ENCODE measurements at regions not wholly inside any gene's neighbourhood (a gene's known extent, or its start where the extent isn't known, plus 50 kb on each side); places are given as distances from the start of the nearest gene placed in this dataset.

DNA sequence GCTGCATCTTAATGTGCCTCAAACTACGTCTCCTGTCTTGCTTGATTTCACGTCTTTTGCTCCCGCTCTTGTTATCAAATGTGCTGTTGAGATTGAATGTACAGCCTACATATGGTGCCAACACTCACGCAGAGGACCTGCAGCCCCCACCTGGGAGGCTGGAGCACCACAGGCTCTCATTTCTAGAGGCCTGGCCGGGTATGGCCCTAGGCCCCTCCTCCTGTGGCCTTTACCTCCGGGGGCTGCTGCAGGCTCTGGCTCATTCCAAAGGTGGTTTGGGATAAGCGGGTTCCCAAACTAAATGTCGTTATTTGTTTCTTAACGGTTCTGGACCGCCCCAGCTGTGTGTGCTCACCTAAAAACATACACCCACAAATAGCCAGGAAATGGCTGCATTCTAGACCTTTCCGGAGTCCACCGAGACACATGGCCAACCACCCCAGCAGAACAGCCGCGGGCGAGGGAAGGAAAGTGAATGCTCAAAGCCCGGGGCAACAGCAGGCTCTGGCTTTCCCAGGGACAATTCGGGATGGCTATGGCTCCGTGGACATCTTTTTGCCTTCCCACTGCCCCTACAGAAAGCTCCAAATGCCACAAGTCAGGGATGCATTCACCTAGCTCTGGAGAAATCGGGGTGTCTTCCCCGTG is 105.9 kb downstream of the ENGASE start:
- dilution Hi-C loops (cut with MboI; ENCODE audit: extremely low pct_ligation_motif_present, low sequenced_read_pairs) (no loop called here), intact Hi-C loops (cut with micrococcal nuclease) (no loop called here)
- H3K4me1 ChIP-seq (ENCODE audit: control insufficient read depth, extremely low read depth, insufficient read depth, low read length) = no peaks in the 10 kb centered on the region
- ChIA-PET CTCF (interaction anchor here (1.4 kb wide), 1 partner anchor 211 kb away, joined by 4 read pairs; no protein-coding TSS in a partner anchor), POLR2A (no interaction called here)
- H3K9ac ChIP-seq (replicated peaks; ENCODE audit: extremely low read depth, insufficient read depth, low read length) = no peak overlapping the region
- no peaks in the 10 kb centered on the region for H3K79me2 ChIP-seq (ENCODE audit: control insufficient read depth, insufficient read depth, low read length)
- H3K36me3 ChIP-seq (ENCODE audit: control insufficient read depth in 2 of 2, extremely low read depth in 1 of 2, insufficient read depth in 2 of 2, low read length in 2 of 2) = no peaks in the 10 kb centered on the region
- no peak overlapping the region for H3K27ac ChIP-seq (ENCODE audit: insufficient read depth, low read depth, low read length)
- TF ChIP-seq, protein P1, sequence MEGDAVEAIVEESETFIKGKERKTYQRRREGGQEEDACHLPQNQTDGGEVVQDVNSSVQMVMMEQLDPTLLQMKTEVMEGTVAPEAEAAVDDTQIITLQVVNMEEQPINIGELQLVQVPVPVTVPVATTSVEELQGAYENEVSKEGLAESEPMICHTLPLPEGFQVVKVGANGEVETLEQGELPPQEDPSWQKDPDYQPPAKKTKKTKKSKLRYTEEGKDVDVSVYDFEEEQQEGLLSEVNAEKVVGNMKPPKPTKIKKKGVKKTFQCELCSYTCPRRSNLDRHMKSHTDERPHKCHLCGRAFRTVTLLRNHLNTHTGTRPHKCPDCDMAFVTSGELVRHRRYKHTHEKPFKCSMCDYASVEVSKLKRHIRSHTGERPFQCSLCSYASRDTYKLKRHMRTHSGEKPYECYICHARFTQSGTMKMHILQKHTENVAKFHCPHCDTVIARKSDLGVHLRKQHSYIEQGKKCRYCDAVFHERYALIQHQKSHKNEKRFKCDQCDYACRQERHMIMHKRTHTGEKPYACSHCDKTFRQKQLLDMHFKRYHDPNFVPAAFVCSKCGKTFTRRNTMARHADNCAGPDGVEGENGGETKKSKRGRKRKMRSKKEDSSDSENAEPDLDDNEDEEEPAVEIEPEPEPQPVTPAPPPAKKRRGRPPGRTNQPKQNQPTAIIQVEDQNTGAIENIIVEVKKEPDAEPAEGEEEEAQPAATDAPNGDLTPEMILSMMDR (IDR thresholded peaks at IDR 0.05; ENCODE audit: extremely low read depth in 1 of 2, insufficient read depth in 1 of 2, low read depth in 1 of 2, low read length in 2 of 2) = no peak
- TF ChIP-seq POLR2A (IDR thresholded peaks at IDR 0.05; ENCODE audit: low read depth, low read length) (no peak), JUN (IDR thresholded peaks at IDR 0.05; ENCODE audit: borderline replicate concordance, insufficient read depth, insufficient read length, low read depth) (no peak), POLR2AphosphoS5 (IDR thresholded peaks at IDR 0.05; ENCODE audit: insufficient read depth, low read depth, low read length) (no peak), GATA2 (IDR thresholded peaks at IDR 0.05; ENCODE audit: insufficient read depth, insufficient read length, low read depth, low read length) (no peak)
- no peak for DNase-seq (ENCODE audit: low read depth, low spot score)
- no peak overlapping the region for H3K4me2 ChIP-seq (ENCODE audit: insufficient read depth, low read length)
- H3K27me3 ChIP-seq (ENCODE audit: control insufficient read depth in 2 of 2, insufficient read depth in 2 of 2, low read length in 2 of 2) = peaks cover 19 to 20% of the 10 kb centered on the region in 2 experiments
- H2AFZ ChIP-seq (ENCODE audit: low read depth, low read length) = no peak overlapping the region
- H4K20me1 ChIP-seq (replicated peaks; ENCODE audit: control insufficient read depth, extremely low read depth, insufficient read depth, low read length) = no peaks in the 10 kb centered on the region
- BruUV-seq (replicated peaks) = no TSS peak
- no peak overlapping the region for H3K4me3 ChIP-seq (replicated peaks in 1 of 3; ENCODE audit: insufficient read depth in 1 of 3, low read depth in 1 of 3, low read length in 3 of 3)
- no peaks in the 10 kb centered on the region for H3K9me1 ChIP-seq (replicated peaks; ENCODE audit: control insufficient read depth, extremely low read depth, insufficient read depth, low read length)
- FAIRE-seq = no peak
- no peaks in the 10 kb centered on the region for H3K9me3 ChIP-seq (replicated peaks; ENCODE audit: control insufficient read depth, insufficient read depth, low read length)

DNA sequence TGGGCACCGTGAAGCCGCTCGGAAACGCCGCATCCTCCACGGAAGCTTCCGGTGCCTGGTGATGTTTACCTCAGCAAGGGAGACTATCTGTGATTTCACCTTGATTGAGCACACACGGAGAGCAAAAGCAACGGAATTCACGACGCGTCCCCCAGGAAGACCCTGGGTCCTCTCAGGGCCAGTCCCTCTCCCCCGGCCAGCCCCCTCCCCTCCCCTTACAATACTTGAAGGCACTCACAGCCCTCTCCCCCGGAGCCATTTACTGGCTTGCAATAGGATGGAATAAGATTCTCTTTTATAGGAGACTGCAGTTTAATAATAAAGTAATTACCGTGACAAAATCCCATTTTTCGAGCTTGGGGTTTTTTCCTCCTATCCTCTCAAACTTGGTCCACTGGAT is 104.7 kb downstream of the ENGASE start:
- Histone ChIP-seq H3K9ac (replicated peaks; ENCODE audit: extremely low read depth, insufficient read depth, low read length) (no peak overlapping the region), H3K4me1 (ENCODE audit: control insufficient read depth, extremely low read depth, insufficient read depth, low read length) (no peaks in the 10 kb centered on the region), H3K79me2 (ENCODE audit: control insufficient read depth, insufficient read depth, low read length) (no peaks in the 10 kb centered on the region), H3K27ac (ENCODE audit: insufficient read depth, low read depth, low read length) (no peak overlapping the region), H4K20me1 (replicated peaks; ENCODE audit: control insufficient read depth, extremely low read depth, insufficient read depth, low read length) (no peaks in the 10 kb centered on the region), H3K36me3 (ENCODE audit: control insufficient read depth in 2 of 2, extremely low read depth in 1 of 2, insufficient read depth in 2 of 2, low read length in 2 of 2) (no peaks in the 10 kb centered on the region), H3K9me1 (replicated peaks; ENCODE audit: control insufficient read depth, extremely low read depth, insufficient read depth, low read length) (no peaks in the 10 kb centered on the region), H3K4me3 (replicated peaks in 1 of 3; ENCODE audit: insufficient read depth in 1 of 3, low read depth in 1 of 3, low read length in 3 of 3) (no peak overlapping the region), H3K9me3 (replicated peaks; ENCODE audit: control insufficient read depth, insufficient read depth, low read length) (no peaks in the 10 kb centered on the region), H2AFZ (ENCODE audit: low read depth, low read length) (no peak overlapping the region), H3K27me3 (ENCODE audit: control insufficient read depth in 2 of 2, insufficient read depth in 2 of 2, low read length in 2 of 2) (peaks cover 8 to 14% of the 10 kb centered on the region in 2 experiments), H3K4me2 (ENCODE audit: insufficient read depth, low read length) (no peak overlapping the region)
- ChIA-PET POLR2A (no interaction called here), CTCF (interaction anchor here (0.7 kb wide), 1 partner anchor 214 kb away, joined by 4 read pairs; no protein-coding TSS in a partner anchor)
- TF ChIP-seq EZH2 (IDR thresholded peaks at IDR 0.05; ENCODE audit: borderline replicate concordance, low read depth, low read length, severe bottlenecking) = no peak
- no peak for TF ChIP-seq GATA2 (IDR thresholded peaks at IDR 0.05; ENCODE audit: insufficient read depth, insufficient read length, low read depth, low read length)
- no peak for FAIRE-seq
- no peak for DNase-seq (ENCODE audit: low read depth, low spot score)
- intact Hi-C loops (cut with micrococcal nuclease) = no loop called here
- BruUV-seq (replicated peaks) = no TSS peak
- dilution Hi-C loops (cut with MboI; ENCODE audit: extremely low pct_ligation_motif_present, low sequenced_read_pairs) = no loop called here
